IgD-negative memory B cell (primary cell): ENCODE measurements at regions not wholly inside any gene's neighbourhood (a gene's known extent, or its start where the extent isn't known, plus 50 kb on each side); places are given as distances from the start of the nearest gene placed in this dataset.

Experiments used
- H3K27ac Mint-ChIP-seq, 3 donors: one replicate each; pipeline ENCODE4 v1.8.0; 2020 to 2022; ENCODE audit warnings: mild to moderate bottlenecking in 3 of 3, mixed read lengths in 3 of 3, moderate library complexity in 1 of 3
- H3K27me3 Mint-ChIP-seq: one replicate; pipeline ENCODE4 v1.8.0; 2021; ENCODE audit warnings: mixed read lengths
- H3K36me3 Mint-ChIP-seq: one replicate; pipeline ENCODE4 v1.8.0; 2020; ENCODE audit warnings: mild to moderate bottlenecking, mixed read lengths
- H3K4me1 Mint-ChIP-seq, 3 donors: one replicate each; pipeline ENCODE4 v1.8.0; 2020 to 2022; ENCODE audit warnings: mixed read lengths in 3 of 3, mild to moderate bottlenecking in 1 of 3
- H3K4me3 Mint-ChIP-seq, 4 donors: one replicate each; pipeline ENCODE4 v1.8.0; 2020 to 2022; ENCODE audit warnings: mild to moderate bottlenecking in 4 of 4, mixed read lengths in 4 of 4, moderate library complexity in 3 of 4
- H3K9me3 Mint-ChIP-seq, 3 donors: one replicate each; pipeline ENCODE4 v1.8.0; 2020 to 2021; ENCODE audit warnings: mixed read lengths in 3 of 3, mild to moderate bottlenecking in 1 of 3

DNA sequence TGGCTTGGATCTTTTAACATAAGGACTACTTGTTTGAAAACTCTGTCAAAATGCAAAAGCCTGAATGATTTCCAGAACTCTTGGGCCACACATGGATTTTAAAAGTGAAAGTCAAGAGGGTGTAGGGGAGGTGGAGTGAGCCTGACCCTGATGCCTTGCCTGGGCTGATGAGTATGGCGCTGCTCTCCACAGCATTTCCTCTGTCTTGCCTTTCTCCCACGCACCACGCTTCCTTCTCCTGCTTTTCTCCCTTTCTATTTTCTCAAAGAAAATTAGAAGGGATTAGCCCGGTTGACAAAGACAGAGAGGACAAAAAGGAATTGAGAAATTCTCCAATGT is 207.0 kb upstream of the CCDC68 start:
- H3K4me3 Mint-ChIP-seq: no peak overlapping the region
- no peaks in the 10 kb centered on the region for H3K36me3 Mint-ChIP-seq
- no peak overlapping the region for H3K27ac Mint-ChIP-seq
- peaks cover 0 to 2% (median 0%) of the 10 kb centered on the region in 3 donors for H3K4me1 Mint-ChIP-seq
- H3K9me3 Mint-ChIP-seq: peaks cover 4 to 27% (median 24%) of the 10 kb centered on the region in 3 donors
- H3K27me3 Mint-ChIP-seq: peaks cover 4% of the 10 kb centered on the region

DNA sequence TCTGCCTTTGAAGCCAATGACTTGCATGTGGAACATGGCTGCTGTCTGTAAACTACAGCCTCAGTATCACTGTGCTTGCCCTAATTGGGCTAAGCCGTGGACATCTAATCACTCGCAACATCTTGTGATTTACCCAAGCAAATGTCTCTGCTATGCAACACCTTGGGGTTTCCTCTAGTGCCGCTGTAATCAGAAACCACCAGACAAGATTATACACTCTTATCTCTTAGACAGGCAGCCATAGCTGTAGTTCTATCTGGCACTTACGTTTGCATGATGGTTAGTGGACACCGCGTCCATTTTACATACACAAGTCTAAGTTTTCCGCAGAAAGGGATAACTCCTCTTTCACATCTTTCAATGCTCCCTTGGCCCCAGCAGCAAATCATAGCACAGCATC is 204.3 kb upstream of the CCDC68 start:
- Mint-ChIP-seq H3K36me3 (peaks cover 2% of the 10 kb centered on the region), H3K27ac (no peak overlapping the region), H3K9me3 (peaks cover 4 to 14% (median 13%) of the 10 kb centered on the region in 3 donors), H3K4me3 (no peak overlapping the region), H3K4me1 (peaks cover 0 to 2% (median 2%) of the 10 kb centered on the region in 3 donors), H3K27me3 (peaks cover 4% of the 10 kb centered on the region)

DNA sequence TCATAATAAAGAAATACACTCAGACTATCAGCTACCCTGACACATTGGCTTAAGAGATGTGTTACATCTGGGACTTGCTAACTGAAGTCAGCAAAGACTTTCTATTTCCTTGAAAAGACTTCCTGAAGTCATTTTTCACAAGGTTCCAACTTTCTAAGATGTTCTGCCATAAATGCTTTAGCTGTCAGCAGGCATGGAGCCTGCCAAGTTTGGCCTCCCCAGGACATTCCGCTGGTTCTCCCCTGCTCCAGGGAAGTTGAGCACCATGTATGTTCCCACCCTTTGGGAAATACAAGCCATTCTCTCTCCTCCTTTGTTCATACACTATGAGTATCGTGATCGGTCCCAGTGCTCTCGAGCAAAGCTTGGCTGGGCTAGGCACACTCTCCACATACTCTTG is 202.7 kb upstream of the CCDC68 start:
- no peak overlapping the region for H3K27ac Mint-ChIP-seq
- H3K9me3 Mint-ChIP-seq: peaks cover 0 to 7% (median 1%) of the 10 kb centered on the region in 3 donors
- H3K27me3 Mint-ChIP-seq: peaks cover 4% of the 10 kb centered on the region
- H3K4me1 Mint-ChIP-seq: peaks cover 0 to 3% (median 2%) of the 10 kb centered on the region in 3 donors
- peaks cover 2% of the 10 kb centered on the region for H3K36me3 Mint-ChIP-seq
- no peak overlapping the region for H3K4me3 Mint-ChIP-seq

DNA sequence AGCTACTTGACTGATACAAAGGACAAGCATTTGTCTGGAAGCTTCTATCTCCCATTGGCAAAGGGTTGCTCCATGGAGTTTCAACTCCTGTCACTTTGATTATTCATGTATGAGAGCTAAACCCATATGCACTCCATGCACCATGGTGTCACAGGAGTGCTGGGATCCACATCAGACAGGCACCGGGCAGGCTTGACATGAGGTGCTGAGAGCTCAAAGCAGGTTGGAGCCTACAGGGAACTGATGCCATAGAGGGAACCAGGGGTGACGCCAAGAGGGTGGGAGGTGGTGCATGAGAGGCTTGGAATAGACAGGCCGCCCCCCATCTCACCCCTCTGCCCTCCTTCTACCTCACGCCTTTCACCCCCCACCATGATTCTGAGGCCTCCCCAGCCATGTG is 199.8 kb upstream of the CCDC68 start:
- Mint-ChIP-seq H3K36me3 (peaks cover 2% of the 10 kb centered on the region), H3K4me1 (peaks cover 0 to 3% (median 2%) of the 10 kb centered on the region in 3 donors), H3K4me3 (no peak overlapping the region), H3K27ac (no peak overlapping the region), H3K9me3 (peaks cover 0 to 3% (median 1%) of the 10 kb centered on the region in 3 donors), H3K27me3 (peaks cover 2% of the 10 kb centered on the region)

DNA sequence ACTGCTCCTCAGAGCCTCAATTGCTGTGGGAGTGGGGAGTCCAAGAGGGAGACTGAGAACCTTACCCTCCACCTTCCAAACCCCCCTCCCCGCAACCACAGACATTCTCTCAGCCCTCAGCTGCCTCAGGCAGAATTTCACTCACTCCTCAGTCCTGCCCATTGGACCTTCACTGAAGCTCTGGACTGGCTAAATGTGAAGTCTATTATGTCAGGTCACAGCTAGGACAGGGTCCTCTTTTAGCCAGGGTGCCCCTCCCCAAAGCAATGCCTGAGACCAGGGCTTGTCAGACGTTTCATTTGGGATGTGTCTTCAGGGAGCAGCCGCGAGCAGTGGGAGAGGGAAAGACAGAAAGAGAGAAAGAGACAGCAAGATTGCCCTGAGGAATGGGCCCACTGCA is 199.3 kb upstream of the CCDC68 start:
- Mint-ChIP-seq H3K9me3 (peaks cover 0 to 4% (median 1%) of the 10 kb centered on the region in 3 donors), H3K27me3 (peaks cover 2% of the 10 kb centered on the region), H3K4me3 (no peak overlapping the region), H3K36me3 (peaks cover 2% of the 10 kb centered on the region), H3K27ac (no peak overlapping the region), H3K4me1 (peaks cover 0 to 3% (median 2%) of the 10 kb centered on the region in 3 donors)

DNA sequence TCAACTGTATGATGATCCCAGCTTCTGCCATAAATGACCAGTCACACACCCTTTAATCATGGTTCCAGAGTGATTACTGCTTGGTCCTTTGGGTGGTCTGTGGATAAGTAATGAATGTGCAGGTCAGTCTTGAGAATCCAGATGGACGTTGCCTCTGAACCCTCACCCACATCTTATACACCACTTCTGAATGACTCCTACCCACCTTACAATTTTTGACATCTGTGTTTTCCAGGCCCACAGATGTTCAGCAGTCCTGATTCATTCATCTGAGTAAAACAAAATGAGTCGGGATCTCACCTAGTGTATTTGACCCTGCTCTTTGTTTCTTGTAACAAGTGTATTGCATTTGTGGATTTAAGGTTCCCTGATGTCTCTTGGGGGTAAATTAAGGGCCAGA is 194.1 kb upstream of the CCDC68 start:
- no peak overlapping the region for H3K27ac Mint-ChIP-seq
- peaks cover 0 to 4% (median 1%) of the 10 kb centered on the region in 3 donors for H3K9me3 Mint-ChIP-seq
- no peaks in the 10 kb centered on the region for H3K36me3 Mint-ChIP-seq
- H3K4me1 Mint-ChIP-seq: peaks cover 0 to 1% (median 0%) of the 10 kb centered on the region in 3 donors
- no peak overlapping the region for H3K4me3 Mint-ChIP-seq
- peaks cover 7% of the 10 kb centered on the region for H3K27me3 Mint-ChIP-seq

DNA sequence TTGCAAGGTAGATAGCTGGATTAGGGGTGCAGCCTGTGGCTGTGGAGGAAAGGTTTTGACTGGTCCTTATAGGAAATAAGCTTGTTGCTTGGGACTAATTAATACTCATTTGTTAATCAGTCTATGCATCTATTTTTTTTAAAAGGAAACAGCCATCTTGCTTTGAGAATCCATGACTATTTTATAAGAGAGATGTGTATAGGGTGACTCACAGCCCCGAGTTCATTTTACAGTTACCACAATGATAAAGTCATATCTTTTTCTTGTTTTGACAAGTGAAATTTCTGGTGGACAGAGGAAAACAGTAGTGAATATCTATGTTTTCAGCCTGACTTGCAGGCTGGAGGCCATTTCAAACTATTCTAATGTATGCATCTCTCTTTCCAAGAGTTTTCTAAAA is 193.5 kb upstream of the CCDC68 start:
- Mint-ChIP-seq H3K27me3 (peaks cover 7% of the 10 kb centered on the region), H3K4me3 (no peak overlapping the region), H3K4me1 (peaks cover 0 to 1% (median 0%) of the 10 kb centered on the region in 3 donors), H3K27ac (no peak overlapping the region), H3K9me3 (peaks cover 0 to 4% (median 1%) of the 10 kb centered on the region in 3 donors), H3K36me3 (no peaks in the 10 kb centered on the region)

DNA sequence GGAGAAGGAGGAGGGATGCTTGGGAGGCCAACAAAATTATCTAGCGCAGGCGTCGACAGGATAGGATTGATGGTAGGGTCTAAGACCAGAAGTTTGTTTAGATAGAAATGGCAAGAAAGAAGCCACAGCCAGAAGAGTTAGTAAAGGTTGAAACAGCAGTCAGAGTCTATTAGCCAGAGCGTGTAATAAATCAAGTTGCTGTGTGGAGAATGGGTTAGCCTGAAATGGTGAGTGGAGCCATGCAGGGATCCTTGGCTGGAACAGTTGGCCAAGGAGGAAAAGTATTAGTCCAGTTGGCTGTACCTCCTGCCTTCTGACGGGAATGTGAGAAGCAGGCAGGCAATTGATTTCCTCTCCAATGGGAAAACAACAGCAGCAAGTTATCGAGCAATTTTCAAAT is 190.7 kb upstream of the CCDC68 start:
- Mint-ChIP-seq H3K27me3 (peaks cover 5% of the 10 kb centered on the region), H3K27ac (no peak overlapping the region), H3K36me3 (peaks cover 1% of the 10 kb centered on the region)

DNA sequence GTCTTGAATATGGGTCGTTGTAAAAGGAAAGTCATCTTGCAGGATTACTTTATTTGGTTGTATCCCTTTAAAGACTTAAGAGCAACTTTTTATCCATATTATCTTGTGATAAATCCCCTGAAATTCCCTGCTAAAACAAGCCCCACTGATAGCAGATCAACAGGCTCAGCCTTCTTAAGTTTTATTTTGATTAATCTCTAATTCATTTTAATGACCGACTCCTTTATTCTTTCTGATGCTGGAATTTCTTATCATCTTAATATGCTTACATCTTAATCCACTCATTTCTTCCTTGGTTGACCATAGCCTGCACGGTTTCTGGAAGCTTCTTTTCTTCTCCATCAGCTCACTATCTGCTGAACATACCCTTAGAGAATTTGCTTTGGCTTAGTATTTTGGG is 188.5 kb upstream of the CCDC68 start:
- Mint-ChIP-seq H3K9me3 (peaks cover 0 to 9% (median 7%) of the 10 kb centered on the region in 3 donors), H3K36me3 (peaks cover 1% of the 10 kb centered on the region), H3K4me3 (no peak overlapping the region), H3K27ac (no peak overlapping the region), H3K27me3 (peaks cover 5% of the 10 kb centered on the region), H3K4me1 (no peaks in the 10 kb centered on the region)

More for the DNA sequence above, 190.7 kb upstream of the CCDC68 start:
- no peaks in the 10 kb centered on the region for H3K4me1 Mint-ChIP-seq
- no peak overlapping the region for H3K4me3 Mint-ChIP-seq
- H3K9me3 Mint-ChIP-seq: peaks cover 0 to 2% (median 1%) of the 10 kb centered on the region in 3 donors

DNA sequence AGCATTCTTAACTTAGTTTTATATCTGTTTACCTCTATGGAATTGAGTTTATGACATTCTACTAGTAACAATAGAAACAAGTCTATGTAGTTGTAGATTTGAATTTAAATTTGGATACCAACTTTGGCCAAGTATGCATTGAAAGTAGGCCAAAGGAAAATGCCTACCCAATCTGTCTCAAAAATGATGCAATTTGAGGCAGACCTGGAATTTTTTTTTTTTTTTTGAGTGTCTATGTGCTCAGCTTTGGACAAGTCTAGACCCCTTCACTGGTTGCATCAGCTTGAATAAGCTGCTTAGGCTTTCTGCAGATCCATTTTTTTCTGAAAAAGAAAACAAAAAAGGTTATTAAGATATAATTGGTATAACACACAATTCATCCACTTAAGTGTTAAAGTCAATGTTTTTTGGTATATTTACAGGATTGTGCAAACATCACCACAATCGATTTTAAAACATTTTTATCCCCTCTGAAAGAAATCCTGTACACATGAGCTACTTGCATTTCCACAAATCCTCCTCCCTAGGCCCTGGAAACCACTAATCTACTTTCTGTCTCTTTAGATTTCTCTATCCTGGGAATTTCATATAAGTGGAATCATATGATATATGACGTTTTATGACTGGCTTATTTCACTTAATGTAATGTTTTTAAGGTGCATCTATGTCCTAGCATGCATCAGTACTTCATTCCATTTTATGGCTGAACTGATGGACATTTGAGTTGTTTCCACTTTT is 185.1 kb upstream of the CCDC68 start:
- Mint-ChIP-seq H3K4me1 (no peaks in the 10 kb centered on the region), H3K27ac (no peak overlapping the region), H3K27me3 (peaks cover 5% of the 10 kb centered on the region), H3K4me3 (peak overlapping the region in 1 of 4 donors; percentile 19), H3K9me3 (peaks cover 0 to 9% (median 5%) of the 10 kb centered on the region in 3 donors), H3K36me3 (peaks cover 1% of the 10 kb centered on the region)

DNA sequence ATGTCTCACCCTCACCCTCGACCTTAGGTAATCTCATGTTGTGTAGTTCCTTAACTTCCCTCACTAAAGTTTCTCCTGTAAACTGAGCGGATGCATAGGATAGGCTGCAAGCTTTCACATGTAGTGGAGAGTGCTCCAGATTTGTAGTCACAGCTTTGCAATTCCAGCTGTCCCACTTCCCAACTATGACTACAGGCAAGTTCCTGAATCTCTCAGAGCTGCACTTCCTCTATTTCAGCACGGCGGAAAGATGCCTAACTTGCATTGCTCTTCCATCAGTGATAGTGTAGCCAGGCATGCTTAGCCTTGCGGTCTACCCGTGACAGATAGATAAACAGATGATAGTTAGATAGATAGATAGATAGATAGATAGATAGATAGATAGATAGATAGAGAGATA is 183.1 kb upstream of the CCDC68 start:
- Mint-ChIP-seq H3K4me3 (no peak overlapping the region), H3K27me3 (peaks cover 5% of the 10 kb centered on the region), H3K4me1 (no peaks in the 10 kb centered on the region), H3K36me3 (peaks cover 1% of the 10 kb centered on the region), H3K27ac (no peak overlapping the region), H3K9me3 (peaks cover 0 to 9% (median 5%) of the 10 kb centered on the region in 3 donors)

DNA sequence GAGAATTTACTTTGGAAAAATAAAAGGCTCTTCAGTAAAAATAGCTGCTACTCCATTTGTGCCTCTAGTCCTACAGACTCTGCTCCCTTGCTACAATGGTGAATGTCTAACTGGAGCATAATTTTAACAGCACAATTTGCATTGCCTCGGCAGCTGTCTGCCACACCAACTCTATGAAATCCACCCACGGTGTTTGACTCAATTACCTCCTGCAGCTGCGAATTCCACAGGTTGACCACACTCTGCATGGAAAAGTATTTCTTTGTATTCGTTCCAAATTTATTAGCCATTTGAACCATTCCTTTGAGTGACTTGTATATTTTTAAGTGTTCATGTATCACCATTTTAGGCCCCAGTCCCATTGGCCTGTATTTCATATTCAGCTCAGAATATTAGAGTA is 182.1 kb upstream of the CCDC68 start:
- Mint-ChIP-seq H3K27ac (no peak overlapping the region), H3K4me1 (peaks cover 0 to 3% (median 0%) of the 10 kb centered on the region in 3 donors)

DNA sequence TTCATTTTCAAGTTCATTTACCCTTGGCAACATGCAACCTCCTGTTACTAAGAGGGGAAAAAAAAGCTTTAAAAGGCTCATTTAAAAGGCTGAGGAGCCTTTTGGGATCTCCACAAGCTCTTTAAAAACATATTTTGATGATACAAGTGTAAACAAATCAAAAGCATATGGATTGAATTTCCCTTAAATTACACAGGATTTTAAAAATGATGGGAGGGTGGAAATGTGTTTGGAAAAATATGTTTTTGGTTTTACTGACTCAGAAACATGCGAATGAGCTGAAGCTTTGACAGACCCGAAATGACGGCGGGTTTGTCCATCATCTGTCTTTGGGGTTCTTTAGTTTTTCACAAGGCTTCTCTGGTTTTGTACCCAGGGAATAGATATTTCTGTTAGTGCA is 180.6 kb upstream of the CCDC68 start:
- Mint-ChIP-seq H3K27ac (no peak overlapping the region), H3K36me3 (no peaks in the 10 kb centered on the region), H3K4me1 (peaks cover 0 to 8% (median 0%) of the 10 kb centered on the region in 3 donors), H3K9me3 (peaks cover 0 to 9% (median 5%) of the 10 kb centered on the region in 3 donors), H3K27me3 (peaks cover 5% of the 10 kb centered on the region), H3K4me3 (no peak overlapping the region)

More for the DNA sequence above, 182.1 kb upstream of the CCDC68 start:
- Mint-ChIP-seq H3K36me3 (peaks cover 1% of the 10 kb centered on the region), H3K27me3 (peaks cover 5% of the 10 kb centered on the region), H3K4me3 (no peak overlapping the region), H3K9me3 (peaks cover 0 to 9% (median 5%) of the 10 kb centered on the region in 3 donors)

DNA sequence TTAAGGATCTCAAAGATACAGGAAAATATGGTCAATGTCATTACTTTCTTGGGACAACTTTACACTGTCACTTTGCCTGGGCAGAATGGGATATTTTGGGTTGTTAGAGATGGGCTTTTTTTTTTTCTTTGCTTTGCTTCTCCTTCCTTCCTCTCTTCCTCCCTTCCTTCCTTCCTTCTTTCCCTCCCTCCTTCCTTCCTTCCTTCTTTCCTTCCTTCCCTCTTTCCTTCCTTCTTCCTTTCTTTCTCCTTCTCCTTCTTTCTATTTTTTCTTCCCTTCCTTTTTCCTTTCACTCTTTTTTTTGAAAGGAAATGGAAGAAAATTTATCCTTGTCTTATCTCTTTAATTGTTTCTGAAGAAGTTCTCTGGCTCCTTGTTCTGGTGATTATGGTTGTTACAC is 180.0 kb upstream of the CCDC68 start:
- H3K27ac Mint-ChIP-seq: no peak overlapping the region
- H3K9me3 Mint-ChIP-seq: peaks cover 0 to 9% (median 1%) of the 10 kb centered on the region in 3 donors
- H3K4me1 Mint-ChIP-seq: peaks cover 0 to 8% (median 0%) of the 10 kb centered on the region in 3 donors
- H3K27me3 Mint-ChIP-seq: peaks cover 5% of the 10 kb centered on the region
- H3K4me3 Mint-ChIP-seq: peak overlapping the region in 1 of 4 donors; percentile 4
- no peaks in the 10 kb centered on the region for H3K36me3 Mint-ChIP-seq

DNA sequence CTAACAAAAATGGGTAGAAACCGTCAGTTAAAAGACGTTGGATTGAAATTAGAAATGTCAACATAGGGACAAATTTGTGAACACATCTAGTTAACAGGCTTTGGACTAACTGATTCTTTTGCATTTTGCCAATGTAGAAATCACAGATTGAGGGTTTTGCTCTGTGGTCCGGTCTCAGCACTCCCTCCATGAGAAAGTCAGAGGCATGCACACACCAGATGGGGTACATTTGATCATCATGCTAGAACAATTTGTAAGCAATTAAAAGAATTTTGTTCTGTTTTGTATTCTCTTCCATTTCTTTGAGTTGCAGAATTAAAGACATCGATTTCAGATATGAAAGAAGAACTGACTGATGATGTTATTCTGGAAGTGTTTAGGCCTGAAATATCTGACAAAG is 179.1 kb upstream of the CCDC68 start:
- Mint-ChIP-seq H3K4me1 (peaks cover 0 to 8% (median 0%) of the 10 kb centered on the region in 3 donors), H3K27ac (no peak overlapping the region), H3K9me3 (peaks cover 0 to 2% (median 0%) of the 10 kb centered on the region in 3 donors), H3K36me3 (no peaks in the 10 kb centered on the region), H3K27me3 (peaks cover 5% of the 10 kb centered on the region), H3K4me3 (no peak overlapping the region)

DNA sequence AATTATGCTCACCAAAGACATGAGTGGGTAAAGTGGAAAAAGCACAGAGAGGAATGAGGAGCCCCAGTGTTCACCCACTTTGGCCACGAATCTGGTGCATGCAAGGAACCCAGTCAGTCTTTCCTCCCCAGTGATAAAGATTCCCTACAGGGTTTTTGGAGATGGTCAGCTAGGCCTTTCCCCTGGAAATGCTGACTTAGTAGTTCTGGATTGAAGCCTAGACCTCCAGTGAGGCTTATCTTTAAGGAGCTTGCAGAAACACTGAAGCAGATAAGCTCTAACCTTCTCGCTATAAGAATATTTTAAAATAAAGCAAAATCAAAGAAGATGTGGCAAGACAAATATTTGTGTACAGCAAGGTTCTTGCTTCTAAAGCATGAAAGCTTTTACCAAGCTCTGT is 178.3 kb upstream of the CCDC68 start:
- Mint-ChIP-seq H3K27ac (no peak overlapping the region), H3K27me3 (peaks cover 5% of the 10 kb centered on the region), H3K4me3 (no peak overlapping the region), H3K9me3 (no peaks in the 10 kb centered on the region), H3K4me1 (peaks cover 0 to 8% (median 0%) of the 10 kb centered on the region in 3 donors), H3K36me3 (no peaks in the 10 kb centered on the region)
